Tibial artery (tissue), 4 donors: ENCODE measurements at regions not wholly inside any gene's neighbourhood (a gene's known extent, or its start where the extent isn't known, plus 50 kb on each side); places are given as distances from the start of the nearest gene placed in this dataset.

ENCODE experiments used
- DNase-seq, 2 donors: peaks; one replicate each; pipeline ENCODE4 v3.0.0-alpha.2; 2019
- H3K27ac ChIP-seq, 2 donors: fragments of 200-600 bp; sonication (generic) in 1 of 2; 1 replicate in 1 of 2; 2 replicates in 1 of 2; pipeline ENCODE4 v1.5.1; 2018 to 2019; ENCODE audit warnings: mild to moderate bottlenecking in 1 of 2
- H3K27me3 ChIP-seq, 2 donors: fragments of 200-600 bp; sonication (generic) in 1 of 2; one replicate each; pipeline versions ENCODE4 v1.5.1 to v1.6.0; 2016 to 2019
- H3K36me3 ChIP-seq, 3 donors: fragments of 200-600 bp; sonication (generic) in 2 of 3; one replicate each; pipeline ENCODE4 v1.5.1; 2016 to 2019; ENCODE audit warnings: mild to moderate bottlenecking in 2 of 3
- H3K4me1 ChIP-seq, 4 donors: fragments of 200-600 bp; sonication (generic) in 2 of 4; 1 replicate in 3 of 4; 2 replicates in 1 of 4; pipeline ENCODE4 v1.5.1; 2016 to 2019
- H3K4me3 ChIP-seq, 2 donors: fragments of 200-600 bp; sonication (generic) in 1 of 2; 1 replicate in 1 of 2; 2 replicates in 1 of 2; pipeline ENCODE4 v1.5.1; 2018 to 2019; ENCODE audit warnings: mild to moderate bottlenecking in 2 of 2
- H3K9me3 ChIP-seq, 3 donors: fragments of 200-600 bp; sonication (generic) in 1 of 3; one replicate each; pipeline ENCODE4 v1.5.1; 2016 to 2019
- CTCF ChIP-seq, 2 experiments: fragments of 200-600 bp in 1 of 2; fragments of 450-650 bp in 1 of 2; IDR thresholded peaks; one replicate each; pipeline ENCODE4 v1.5.1; 2017 to 2019; ENCODE audit warnings: antibody characterized with exemption in 2 of 2, mild to moderate bottlenecking in 1 of 2, moderate library complexity in 1 of 2
- intact Hi-C: fragments of 100-400 bp; cut with DNase I; formaldehyde crosslinking; loops from one replicate; pipeline ENCODE4 v1.15.0; 2023; ENCODE audit warnings: low total_unique reads

DNA sequence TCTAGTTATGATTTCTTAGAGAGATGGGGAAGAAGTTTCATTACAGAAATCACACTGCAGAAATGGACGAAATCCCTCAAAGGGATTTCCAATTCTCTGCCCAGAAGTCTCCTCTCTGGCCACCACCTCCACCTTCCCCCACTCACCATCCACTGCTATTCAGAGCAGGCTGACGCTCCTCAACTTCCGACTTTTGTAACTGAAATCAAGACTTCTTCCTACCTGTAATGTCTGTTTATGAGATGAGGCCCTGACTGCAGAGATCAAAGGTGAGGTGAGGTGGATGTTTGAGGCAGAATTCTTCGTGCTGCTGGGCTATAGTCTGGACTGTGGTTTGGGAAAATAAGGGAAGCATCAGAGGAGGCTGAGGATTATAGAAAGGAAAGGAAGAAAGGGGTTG lies 385.2 kb upstream of the ARID1B start:
- H3K27me3 ChIP-seq = peaks cover 0 to 3% of the 10 kb centered on the region in 2 donors
- H3K4me1 ChIP-seq = no peaks in the 10 kb centered on the region
- H3K4me3 ChIP-seq = no peak overlapping the region
- DNase-seq = no peak
- H3K9me3 ChIP-seq = no peaks in the 10 kb centered on the region
- no peak for TF ChIP-seq CTCF (IDR thresholded peaks at IDR 0.05)
- H3K36me3 ChIP-seq = no peaks in the 10 kb centered on the region
- intact Hi-C loops = no loop called here
- H3K27ac ChIP-seq = no peak overlapping the region

- no peak for TF ChIP-seq CTCF (IDR thresholded peaks at IDR 0.05)
- Histone ChIP-seq H3K4me3 (no peak overlapping the region), H3K27ac (no peak overlapping the region), H3K9me3 (no peaks in the 10 kb centered on the region), H3K4me1 (no peaks in the 10 kb centered on the region), H3K27me3 (no peaks in the 10 kb centered on the region), H3K36me3 (no peaks in the 10 kb centered on the region)
- intact Hi-C loops = no loop called here
- DNase-seq = no peak
Observed at GRCh38 chr6:156391061-156391672, 386.0 kb upstream of the ARID1B start.

GRCh38 chr6:156390621-156391020 lies 386.6 kb upstream of the ARID1B start:
- TF ChIP-seq CTCF (IDR thresholded peaks at IDR 0.05) = no peak
- no peaks in the 10 kb centered on the region for H3K27me3 ChIP-seq
- no peak overlapping the region for H3K4me3 ChIP-seq
- H3K27ac ChIP-seq = no peak overlapping the region
- H3K36me3 ChIP-seq = no peaks in the 10 kb centered on the region
- intact Hi-C loops = no loop called here
- H3K4me1 ChIP-seq = no peaks in the 10 kb centered on the region
- no peaks in the 10 kb centered on the region for H3K9me3 ChIP-seq
- no peak for DNase-seq

- no peaks in the 10 kb centered on the region for H3K4me1 ChIP-seq
- no peak overlapping the region for H3K4me3 ChIP-seq
- H3K27me3 ChIP-seq = no peaks in the 10 kb centered on the region
- H3K27ac ChIP-seq = no peak overlapping the region
- intact Hi-C loops = no loop called here
- H3K9me3 ChIP-seq = no peaks in the 10 kb centered on the region
- TF ChIP-seq CTCF (IDR thresholded peaks at IDR 0.05) = no peak
- H3K36me3 ChIP-seq = no peaks in the 10 kb centered on the region
- no peak for DNase-seq
Observed at GRCh38 chr6:156389296-156389695, 387.9 kb upstream of the ARID1B start.

DNA sequence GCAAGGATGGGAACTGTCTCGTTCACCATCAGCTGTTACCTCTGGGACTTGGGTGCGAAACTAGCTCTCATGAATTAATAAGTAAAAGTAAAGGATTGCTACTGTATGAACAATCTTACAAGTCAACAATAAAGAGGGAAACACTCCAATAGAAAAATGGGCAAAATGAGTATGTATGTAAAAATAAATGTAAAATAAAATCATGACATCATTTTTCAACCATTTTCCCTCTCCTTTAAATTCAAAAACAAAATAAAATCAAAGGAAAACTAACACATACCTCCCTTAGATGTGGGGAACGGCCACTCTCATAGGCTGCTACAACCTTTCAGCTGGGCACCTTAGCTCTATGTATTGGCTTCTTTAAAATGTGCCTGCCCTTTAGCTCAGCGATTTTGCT lies 389.7 kb upstream of the ARID1B start:
- no peak for TF ChIP-seq CTCF (IDR thresholded peaks at IDR 0.05)
- H3K36me3 ChIP-seq = no peaks in the 10 kb centered on the region

GRCh38 chr6:156383059-156383458 lies 394.1 kb upstream of the ARID1B start:
- Histone ChIP-seq H3K9me3 (no peaks in the 10 kb centered on the region), H3K4me3 (no peak overlapping the region), H3K4me1 (peaks cover 0 to 20% (median 7%) of the 10 kb centered on the region in 4 donors), H3K36me3 (no peaks in the 10 kb centered on the region), H3K27ac (no peak overlapping the region), H3K27me3 (no peaks in the 10 kb centered on the region)
- no peak for TF ChIP-seq CTCF (IDR thresholded peaks at IDR 0.05)
- no peak for DNase-seq
- intact Hi-C loops = no loop called here

More for the DNA sequence above, 389.7 kb upstream of the ARID1B start:
- no peak overlapping the region for H3K27ac ChIP-seq
- H3K4me3 ChIP-seq = no peak overlapping the region
- no peaks in the 10 kb centered on the region for H3K9me3 ChIP-seq
- no peaks in the 10 kb centered on the region for H3K4me1 ChIP-seq
- H3K27me3 ChIP-seq = no peaks in the 10 kb centered on the region
- intact Hi-C loops = no loop called here
- DNase-seq = no peak
